ENCODE measurements at regions not wholly inside any gene's neighbourhood (a gene's known extent, or its start where the extent isn't known, plus 50 kb on each side); places are given as distances from the start of the nearest gene placed in this dataset.

- H3K27ac ChIP-seq, result no peak overlapping the region
- no peak for DNase-seq
- intact Hi-C loops (cut with DNase I), result loop anchor here (10.0 kb wide), 1 partner anchor 577 kb away; no protein-coding TSS in a partner anchor
Observed at GRCh38 chr12:46921764-46922133, 96.0 kb upstream of the SLC38A4 start.

DNA sequence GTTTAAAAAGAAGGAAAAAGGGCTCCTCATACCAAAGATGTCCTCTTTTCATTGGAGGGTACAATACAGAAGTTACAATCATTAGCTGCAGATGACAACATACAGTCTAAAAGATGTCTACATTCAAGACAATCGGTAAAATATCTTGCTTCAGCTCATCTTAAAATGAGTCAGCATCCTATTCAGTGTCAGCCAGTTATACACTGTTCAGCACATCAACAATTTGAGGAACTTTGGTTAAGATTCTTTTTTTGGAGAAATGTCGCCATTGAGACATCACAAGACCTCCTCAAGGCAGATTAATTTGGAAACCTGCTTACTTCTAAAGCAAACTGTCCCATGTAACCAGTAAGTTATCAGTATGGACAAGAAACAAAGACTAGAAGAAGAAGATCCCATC is 100.7 kb upstream of the SLC38A4 start:
- no peak for DNase-seq
- intact Hi-C loops (cut with DNase I), result loop anchor here (10.0 kb wide), 1 partner anchor 582 kb away; no protein-coding TSS in a partner anchor
- no peaks in the 10 kb centered on the region for H3K9me3 ChIP-seq
- H3K27ac ChIP-seq, result no peak overlapping the region
- H3K9ac ChIP-seq (ENCODE audit: low read depth in 2 of 2, low read length in 2 of 2), result no peak overlapping the region
- no peaks in the 10 kb centered on the region for H3K36me3 ChIP-seq
- H3K27me3 ChIP-seq, result no peaks in the 10 kb centered on the region
- no peaks in the 10 kb centered on the region for H3K4me1 ChIP-seq
- H3K4me3 ChIP-seq, result no peak overlapping the region
- TF ChIP-seq, protein P1, sequence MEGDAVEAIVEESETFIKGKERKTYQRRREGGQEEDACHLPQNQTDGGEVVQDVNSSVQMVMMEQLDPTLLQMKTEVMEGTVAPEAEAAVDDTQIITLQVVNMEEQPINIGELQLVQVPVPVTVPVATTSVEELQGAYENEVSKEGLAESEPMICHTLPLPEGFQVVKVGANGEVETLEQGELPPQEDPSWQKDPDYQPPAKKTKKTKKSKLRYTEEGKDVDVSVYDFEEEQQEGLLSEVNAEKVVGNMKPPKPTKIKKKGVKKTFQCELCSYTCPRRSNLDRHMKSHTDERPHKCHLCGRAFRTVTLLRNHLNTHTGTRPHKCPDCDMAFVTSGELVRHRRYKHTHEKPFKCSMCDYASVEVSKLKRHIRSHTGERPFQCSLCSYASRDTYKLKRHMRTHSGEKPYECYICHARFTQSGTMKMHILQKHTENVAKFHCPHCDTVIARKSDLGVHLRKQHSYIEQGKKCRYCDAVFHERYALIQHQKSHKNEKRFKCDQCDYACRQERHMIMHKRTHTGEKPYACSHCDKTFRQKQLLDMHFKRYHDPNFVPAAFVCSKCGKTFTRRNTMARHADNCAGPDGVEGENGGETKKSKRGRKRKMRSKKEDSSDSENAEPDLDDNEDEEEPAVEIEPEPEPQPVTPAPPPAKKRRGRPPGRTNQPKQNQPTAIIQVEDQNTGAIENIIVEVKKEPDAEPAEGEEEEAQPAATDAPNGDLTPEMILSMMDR (IDR thresholded peaks at IDR 0.05), result no peak

More at GRCh38 chr12:46921764-46922133, 96.0 kb upstream of the SLC38A4 start:
- no peaks in the 10 kb centered on the region for H3K36me3 ChIP-seq
- no peak overlapping the region for H3K4me3 ChIP-seq
- no peaks in the 10 kb centered on the region for H3K9me3 ChIP-seq
- H3K27me3 ChIP-seq, result no peaks in the 10 kb centered on the region
- H3K9ac ChIP-seq (ENCODE audit: low read depth in 2 of 2, low read length in 2 of 2), result no peak overlapping the region
- no peaks in the 10 kb centered on the region for H3K4me1 ChIP-seq
- TF ChIP-seq, protein P1 (IDR thresholded peaks at IDR 0.05), result no peak

DNA sequence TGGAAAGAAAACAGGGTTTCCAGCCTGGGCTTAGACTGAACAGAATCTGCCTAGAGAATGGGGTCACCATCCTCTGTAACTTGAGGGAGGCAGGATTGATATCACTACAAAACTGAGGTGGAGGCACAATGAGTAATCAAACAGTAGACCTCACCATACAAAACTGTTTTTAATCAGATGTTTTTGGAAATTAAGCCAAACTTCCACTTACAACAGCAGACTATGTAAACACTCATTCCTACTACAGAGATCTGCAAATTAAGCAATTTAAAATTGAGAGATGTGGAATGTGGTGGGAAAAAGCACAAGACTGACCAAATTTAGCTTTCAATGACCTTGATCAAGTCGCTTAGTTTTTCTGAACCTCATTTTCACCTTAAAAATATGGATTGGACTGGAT is 104.3 kb upstream of the SLC38A4 start:
- no peak overlapping the region for H3K9ac ChIP-seq (ENCODE audit: low read depth in 2 of 2, low read length in 2 of 2)
- H3K27me3 ChIP-seq, result no peaks in the 10 kb centered on the region
- DNase-seq, result no peak
- H3K36me3 ChIP-seq, result no peaks in the 10 kb centered on the region
- TF ChIP-seq, protein P1 (IDR thresholded peaks at IDR 0.05), result no peak
- H3K27ac ChIP-seq, result no peak overlapping the region
- H3K4me1 ChIP-seq, result no peaks in the 10 kb centered on the region
- H3K4me3 ChIP-seq, result no peak overlapping the region
- no peaks in the 10 kb centered on the region for H3K9me3 ChIP-seq
- intact Hi-C loops (cut with DNase I), result no loop called here

DNA sequence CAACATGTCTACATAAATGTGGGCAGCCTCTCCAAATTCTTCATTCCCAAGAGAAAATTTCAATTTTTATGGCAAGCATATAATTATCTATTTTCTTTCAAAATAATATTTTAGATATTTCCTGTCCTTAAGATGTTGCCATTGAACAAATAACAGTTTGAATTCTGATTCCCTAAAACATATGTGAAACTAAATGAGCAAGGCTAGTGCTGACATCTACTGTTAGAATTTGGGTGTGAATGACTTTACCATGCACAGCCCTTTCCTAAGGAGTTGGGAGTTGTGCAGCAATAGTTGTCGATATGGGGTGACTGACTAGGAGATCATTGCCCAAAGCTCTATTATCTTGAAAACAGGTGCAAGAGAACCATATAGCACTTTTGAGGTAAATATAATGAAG is 108.2 kb upstream of the SLC38A4 start:
- no peak for DNase-seq

GRCh38 chr12:46934374-46935111 is 108.7 kb upstream of the SLC38A4 start:
- Histone ChIP-seq H3K9me3 (no peaks in the 10 kb centered on the region), H3K27ac (no peak overlapping the region), H3K9ac (ENCODE audit: low read depth in 2 of 2, low read length in 2 of 2) (no peak overlapping the region), H3K27me3 (no peaks in the 10 kb centered on the region), H3K4me1 (no peaks in the 10 kb centered on the region), H3K36me3 (no peaks in the 10 kb centered on the region), H3K4me3 (no peak overlapping the region)
- TF ChIP-seq, protein P1 (IDR thresholded peaks at IDR 0.05), result no peak
- no peak for DNase-seq
- intact Hi-C loops (cut with DNase I), result loop anchor here (2.0 kb wide), 1 partner anchor 260 kb away; no protein-coding TSS in a partner anchor

More for the DNA sequence above, 108.2 kb upstream of the SLC38A4 start:
- Histone ChIP-seq H3K9me3 (no peaks in the 10 kb centered on the region), H3K36me3 (no peaks in the 10 kb centered on the region), H3K4me3 (no peak overlapping the region), H3K27ac (no peak overlapping the region), H3K9ac (ENCODE audit: low read depth in 2 of 2, low read length in 2 of 2) (no peak overlapping the region), H3K4me1 (no peaks in the 10 kb centered on the region), H3K27me3 (no peaks in the 10 kb centered on the region)
- intact Hi-C loops (cut with DNase I), result loop anchor here (2.0 kb wide), 1 partner anchor 259 kb away; no protein-coding TSS in a partner anchor
- TF ChIP-seq, protein P1 (IDR thresholded peaks at IDR 0.05), result peak; percentile 34

Data from colonic mucosa (tissue), 4 donors.